Mesothelial cell of epicardium (in vitro differentiated cells): ENCODE measurements at regions not wholly inside any gene's neighbourhood (a gene's known extent, or its start where the extent isn't known, plus 50 kb on each side); places are given as distances from the start of the nearest gene placed in this dataset.

ENCODE experiments used
- DNase-seq, 2 experiments: peaks; one replicate each; pipeline ENCODE4 v3.0.0; 2021; ENCODE audit warnings: low spot score in 2 of 2; ENCODE audit not compliant: unreplicated experiment in 2 of 2
- H3K27ac Mint-ChIP-seq: 2 replicates; pipeline ENCODE4 v1.8.0; 2021; ENCODE audit warnings: mixed read lengths
- H3K27me3 Mint-ChIP-seq: 2 replicates; pipeline ENCODE4 v1.8.0; 2021; ENCODE audit warnings: low read depth, mixed read lengths
- H3K36me3 Mint-ChIP-seq: 2 replicates; pipeline ENCODE4 v1.8.0; 2021; ENCODE audit warnings: mixed read lengths
- H3K4me1 Mint-ChIP-seq: 2 replicates; pipeline ENCODE4 v1.8.0; 2021; ENCODE audit warnings: mixed read lengths
- H3K4me3 Mint-ChIP-seq: 2 replicates; pipeline ENCODE4 v1.8.0; 2021; ENCODE audit warnings: mild to moderate bottlenecking, moderate library complexity, mixed read lengths
- H3K9me3 Mint-ChIP-seq: 2 replicates; pipeline ENCODE4 v1.8.0; 2021; ENCODE audit warnings: mixed read lengths
- CTCF ChIP-seq: fragments of 200-600 bp; sonication (generic); IDR thresholded peaks from one replicate; pipeline ENCODE4 v1.5.0; 2021; ENCODE audit warnings: antibody characterized with exemption; ENCODE audit not compliant: unreplicated experiment

DNA sequence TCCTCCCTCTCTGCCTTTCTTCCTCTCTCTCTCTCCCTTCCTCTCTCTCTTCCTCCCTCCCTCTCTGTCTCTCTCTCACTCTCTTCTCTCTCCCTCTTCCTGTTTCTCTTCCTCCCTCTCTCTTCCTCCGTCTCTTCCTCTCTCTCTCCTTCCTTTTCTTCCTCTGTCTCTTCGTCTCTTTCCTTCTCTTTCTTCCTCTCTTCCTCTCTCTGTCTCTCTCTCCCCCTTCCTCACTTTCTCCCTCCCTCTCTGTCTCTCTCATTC lies 295.3 kb downstream of the ASMT start:
- Mint-ChIP-seq H3K36me3 (no peaks in the 10 kb centered on the region), H3K27ac (no peak overlapping the region), H3K4me3 (no peak overlapping the region), H3K27me3 (peaks cover 21% of the 10 kb centered on the region), H3K4me1 (no peaks in the 10 kb centered on the region), H3K9me3 (no peaks in the 10 kb centered on the region)
- no peak for DNase-seq
- no peak for TF ChIP-seq CTCF

DNA sequence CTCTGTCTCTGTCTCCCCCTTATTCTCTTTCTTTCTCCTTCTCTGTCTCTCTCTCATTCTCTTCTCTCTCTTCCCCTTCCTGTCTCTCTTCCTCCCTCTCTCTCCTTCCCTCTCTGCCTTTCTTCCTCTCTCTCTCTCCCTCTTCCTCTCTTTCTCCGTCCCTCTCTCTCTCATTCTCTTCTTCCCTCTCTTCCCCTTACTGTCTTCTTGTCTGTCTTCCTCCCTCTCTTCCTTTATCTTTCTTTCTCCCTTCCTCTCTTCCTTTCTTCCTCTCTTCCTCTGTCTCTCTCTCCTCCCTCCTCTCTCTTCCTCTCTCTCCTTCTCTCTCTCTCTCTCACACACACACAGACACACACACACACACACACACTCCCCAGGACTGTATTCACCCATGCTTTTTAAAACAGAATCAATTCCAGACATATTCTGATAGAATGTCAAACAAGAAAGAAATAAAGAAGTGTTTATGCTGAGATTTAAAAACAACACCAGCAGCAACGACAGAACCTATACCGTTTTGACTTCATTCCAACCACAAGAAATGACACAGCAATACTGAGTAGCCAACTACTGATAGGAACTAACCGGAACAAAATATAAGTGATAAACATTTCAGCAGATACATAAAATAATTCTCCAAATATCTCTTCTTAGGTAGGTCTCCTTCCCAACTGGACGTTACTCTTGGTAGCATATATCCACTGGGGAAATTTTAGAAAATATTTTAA lies 296.7 kb downstream of the ASMT start:
- H3K36me3 Mint-ChIP-seq = no peaks in the 10 kb centered on the region
- no peaks in the 10 kb centered on the region for H3K4me1 Mint-ChIP-seq
- no peak for TF ChIP-seq CTCF
- DNase-seq = no peak
- H3K4me3 Mint-ChIP-seq = no peak overlapping the region
- H3K27ac Mint-ChIP-seq = no peak overlapping the region
- H3K27me3 Mint-ChIP-seq = peaks cover 21% of the 10 kb centered on the region
- H3K9me3 Mint-ChIP-seq = no peaks in the 10 kb centered on the region

DNA sequence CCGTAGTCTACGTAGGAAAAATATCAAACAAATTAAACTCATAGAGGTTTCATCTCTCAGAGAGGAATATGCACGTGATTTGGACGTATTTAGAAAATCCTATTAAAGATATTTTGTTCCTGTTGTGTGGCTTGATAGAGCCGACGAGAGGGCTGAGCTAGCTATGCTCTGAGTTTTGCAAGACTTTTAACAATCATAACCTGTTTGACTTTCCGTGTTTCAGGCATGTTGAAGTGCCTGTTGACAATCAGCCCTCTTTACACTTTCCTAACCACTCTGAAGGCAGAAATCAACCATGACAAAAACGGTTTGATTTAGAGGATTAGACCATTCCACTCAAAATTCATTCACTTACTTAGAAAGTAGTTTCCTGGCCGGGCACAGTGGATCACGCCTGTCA lies 297.3 kb downstream of the ASMT start:
- Mint-ChIP-seq H3K9me3 (no peaks in the 10 kb centered on the region), H3K4me1 (no peaks in the 10 kb centered on the region), H3K4me3 (no peak overlapping the region), H3K36me3 (no peaks in the 10 kb centered on the region), H3K27ac (no peak overlapping the region), H3K27me3 (peaks cover 21% of the 10 kb centered on the region)
- no peak for DNase-seq
- TF ChIP-seq CTCF = no peak

GRCh38 chrX:1914606-1915365 lies 299.9 kb downstream of the ASMT start:
- no peak for TF ChIP-seq CTCF
- no peak overlapping the region for H3K27ac Mint-ChIP-seq
- peaks cover 21% of the 10 kb centered on the region for H3K27me3 Mint-ChIP-seq
- no peaks in the 10 kb centered on the region for H3K36me3 Mint-ChIP-seq
- no peak overlapping the region for H3K4me3 Mint-ChIP-seq
- no peak for DNase-seq
- no peaks in the 10 kb centered on the region for H3K4me1 Mint-ChIP-seq
- H3K9me3 Mint-ChIP-seq = no peaks in the 10 kb centered on the region

DNA sequence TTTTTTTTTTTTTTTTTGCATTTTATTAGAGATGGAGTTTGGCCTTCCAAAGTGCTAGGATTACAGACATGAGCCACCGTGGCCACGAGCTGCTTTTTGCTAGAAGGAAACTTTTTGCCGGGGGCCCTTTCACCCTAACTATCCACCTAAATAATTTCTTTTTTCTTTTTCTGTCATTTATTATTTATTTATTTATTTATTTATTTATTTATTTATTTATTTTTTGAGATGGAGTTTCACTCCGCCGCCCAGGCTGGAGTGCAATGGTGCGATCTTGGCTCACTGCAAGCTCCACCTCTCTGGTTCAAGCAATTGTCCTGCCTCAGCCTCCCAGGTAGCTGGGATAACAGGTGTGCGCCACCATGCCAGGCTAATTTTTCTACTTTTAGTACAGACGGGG lies 303.9 kb downstream of the ASMT start:
- Mint-ChIP-seq H3K27ac (no peak overlapping the region), H3K4me3 (no peak overlapping the region), H3K4me1 (no peaks in the 10 kb centered on the region), H3K9me3 (no peaks in the 10 kb centered on the region), H3K36me3 (no peaks in the 10 kb centered on the region), H3K27me3 (no peaks in the 10 kb centered on the region)
- DNase-seq = no peak
- no peak for TF ChIP-seq CTCF
